ENCODE measurements at regions not wholly inside any gene's neighbourhood (a gene's known extent, or its start where the extent isn't known, plus 50 kb on each side); places are given as distances from the start of the nearest gene placed in this dataset.

DNA sequence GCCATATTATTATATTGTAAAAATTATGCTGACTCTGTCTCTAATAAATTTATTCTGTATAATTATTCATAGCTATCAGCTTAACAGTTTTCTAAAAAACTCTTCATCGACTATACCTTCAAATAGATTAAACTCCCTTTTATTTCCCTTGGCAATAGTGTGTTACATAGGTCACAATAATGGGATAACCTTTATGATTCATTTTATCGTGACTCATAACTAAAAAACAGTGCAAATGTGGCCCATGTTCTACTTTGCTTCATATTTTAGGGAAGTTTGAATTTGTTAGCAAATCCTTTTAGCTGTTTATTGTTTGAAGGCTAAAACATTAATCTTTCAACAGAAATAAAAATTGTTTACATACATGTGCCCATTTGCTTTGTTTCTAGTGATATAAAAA lies 783.2 kb upstream of the CDH2 start:
- Histone ChIP-seq H3K4me3 (replicated peaks; ENCODE audit: low read depth, low read length) (no peak overlapping the region), H3K36me3 (ENCODE audit: control insufficient read depth, insufficient read depth, low read length) (no peaks in the 10 kb centered on the region), H3K27me3 (replicated peaks; ENCODE audit: control insufficient read depth, insufficient read depth, low read length) (no peaks in the 10 kb centered on the region)
- DNase-seq (ENCODE audit: extremely low read depth, insufficient read length) = no peak
- TF ChIP-seq, protein P1, sequence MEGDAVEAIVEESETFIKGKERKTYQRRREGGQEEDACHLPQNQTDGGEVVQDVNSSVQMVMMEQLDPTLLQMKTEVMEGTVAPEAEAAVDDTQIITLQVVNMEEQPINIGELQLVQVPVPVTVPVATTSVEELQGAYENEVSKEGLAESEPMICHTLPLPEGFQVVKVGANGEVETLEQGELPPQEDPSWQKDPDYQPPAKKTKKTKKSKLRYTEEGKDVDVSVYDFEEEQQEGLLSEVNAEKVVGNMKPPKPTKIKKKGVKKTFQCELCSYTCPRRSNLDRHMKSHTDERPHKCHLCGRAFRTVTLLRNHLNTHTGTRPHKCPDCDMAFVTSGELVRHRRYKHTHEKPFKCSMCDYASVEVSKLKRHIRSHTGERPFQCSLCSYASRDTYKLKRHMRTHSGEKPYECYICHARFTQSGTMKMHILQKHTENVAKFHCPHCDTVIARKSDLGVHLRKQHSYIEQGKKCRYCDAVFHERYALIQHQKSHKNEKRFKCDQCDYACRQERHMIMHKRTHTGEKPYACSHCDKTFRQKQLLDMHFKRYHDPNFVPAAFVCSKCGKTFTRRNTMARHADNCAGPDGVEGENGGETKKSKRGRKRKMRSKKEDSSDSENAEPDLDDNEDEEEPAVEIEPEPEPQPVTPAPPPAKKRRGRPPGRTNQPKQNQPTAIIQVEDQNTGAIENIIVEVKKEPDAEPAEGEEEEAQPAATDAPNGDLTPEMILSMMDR (IDR thresholded peaks at IDR 0.05; ENCODE audit: insufficient read depth, low read length, poor library complexity, severe bottlenecking) = no peak

DNA sequence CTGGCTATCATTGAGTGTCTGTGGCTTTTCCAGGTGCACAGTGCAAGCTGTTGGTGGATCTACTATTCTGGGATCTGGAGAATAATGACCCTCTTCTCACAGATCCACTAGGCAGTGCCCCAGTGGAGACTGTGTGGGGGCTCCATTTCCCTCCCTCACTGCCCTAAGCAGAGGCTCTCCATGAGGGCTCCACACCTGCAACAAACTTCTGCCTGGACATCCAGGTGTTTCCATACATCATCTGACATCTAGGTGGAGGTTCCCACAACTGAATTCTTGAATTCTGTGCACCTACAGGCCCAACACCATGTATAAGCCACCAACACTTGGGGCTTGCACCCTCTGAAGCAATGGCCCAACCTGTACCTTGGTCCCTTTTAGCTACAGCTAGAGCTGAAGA lies 775.4 kb upstream of the CDH2 start:
- Histone ChIP-seq H3K36me3 (ENCODE audit: control insufficient read depth, insufficient read depth, low read length) (no peaks in the 10 kb centered on the region), H3K4me3 (replicated peaks; ENCODE audit: low read depth, low read length) (no peak overlapping the region), H3K27me3 (replicated peaks; ENCODE audit: control insufficient read depth, insufficient read depth, low read length) (no peaks in the 10 kb centered on the region)
- no peak for DNase-seq (ENCODE audit: extremely low read depth, insufficient read length)
- TF ChIP-seq, protein P1 (IDR thresholded peaks at IDR 0.05; ENCODE audit: insufficient read depth, low read length, poor library complexity, severe bottlenecking) = no peak

DNA sequence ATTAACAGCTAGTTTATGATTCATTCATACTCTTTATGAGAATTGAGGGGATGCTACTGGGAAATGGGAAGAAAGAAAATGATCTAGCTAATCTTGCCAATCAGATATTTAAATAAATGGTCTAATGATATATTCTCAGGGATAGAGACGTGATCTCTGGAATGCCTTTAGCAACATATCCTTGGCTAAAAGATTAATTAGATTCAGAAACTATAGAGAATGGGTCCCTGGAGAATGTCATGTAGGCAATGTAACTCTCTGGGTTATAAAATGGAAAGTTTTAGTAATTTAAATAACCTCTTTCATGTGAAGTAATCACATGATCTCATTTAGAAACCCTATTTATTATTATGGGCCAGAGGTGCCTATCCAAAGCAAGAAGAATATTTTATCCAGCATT lies 771.0 kb upstream of the CDH2 start:
- Histone ChIP-seq H3K36me3 (ENCODE audit: control insufficient read depth, insufficient read depth, low read length) (no peaks in the 10 kb centered on the region), H3K27me3 (replicated peaks; ENCODE audit: control insufficient read depth, insufficient read depth, low read length) (no peaks in the 10 kb centered on the region), H3K4me3 (replicated peaks; ENCODE audit: low read depth, low read length) (no peak overlapping the region)
- DNase-seq (ENCODE audit: extremely low read depth, insufficient read length) = no peak
- TF ChIP-seq, protein P1 (IDR thresholded peaks at IDR 0.05; ENCODE audit: insufficient read depth, low read length, poor library complexity, severe bottlenecking) = no peak

DNA sequence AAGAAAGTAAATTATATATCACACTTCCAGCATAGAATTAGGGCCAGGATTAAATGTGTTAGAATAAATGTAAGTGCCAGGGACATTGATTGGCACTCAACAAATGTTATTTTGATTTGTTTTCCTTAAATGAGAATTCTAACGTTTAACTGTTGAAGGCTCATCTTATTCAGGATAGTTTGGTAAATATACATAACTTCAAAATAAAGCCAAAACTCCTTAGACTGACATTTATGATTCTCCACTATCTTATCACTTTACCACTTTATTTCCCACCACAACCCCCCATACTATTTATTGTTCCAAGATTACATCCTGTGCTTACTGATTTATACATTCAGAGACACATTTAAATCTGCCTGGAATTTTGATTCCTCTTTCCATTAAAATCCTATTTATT lies 769.5 kb upstream of the CDH2 start:
- no peak for DNase-seq (ENCODE audit: extremely low read depth, insufficient read length)
- H3K27me3 ChIP-seq (replicated peaks; ENCODE audit: control insufficient read depth, insufficient read depth, low read length) = no peaks in the 10 kb centered on the region
- H3K36me3 ChIP-seq (ENCODE audit: control insufficient read depth, insufficient read depth, low read length) = no peaks in the 10 kb centered on the region
- H3K4me3 ChIP-seq (replicated peaks; ENCODE audit: low read depth, low read length) = no peak overlapping the region
- TF ChIP-seq, protein P1 (IDR thresholded peaks at IDR 0.05; ENCODE audit: insufficient read depth, low read length, poor library complexity, severe bottlenecking) = no peak

DNA sequence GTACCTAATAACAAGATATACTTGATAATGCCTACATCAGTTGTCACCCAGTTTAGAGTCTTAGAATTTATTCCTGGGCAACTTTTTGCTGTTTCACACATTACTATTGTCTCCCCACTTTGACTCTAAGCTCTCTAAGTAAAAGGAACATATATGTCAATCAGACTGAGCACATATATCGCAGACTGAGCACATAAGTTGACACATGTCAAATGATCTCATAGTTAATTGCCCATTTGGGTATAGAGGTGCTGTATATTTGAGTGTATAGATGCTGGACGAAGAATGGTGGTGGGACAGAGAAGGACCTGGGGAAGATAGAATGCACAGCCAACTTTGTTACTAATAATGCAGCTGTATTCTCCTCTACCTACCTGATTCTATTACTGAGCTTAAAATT lies 746.0 kb upstream of the CDH2 start:
- Histone ChIP-seq H3K36me3 (ENCODE audit: control insufficient read depth, insufficient read depth, low read length) (no peaks in the 10 kb centered on the region), H3K4me3 (replicated peaks; ENCODE audit: low read depth, low read length) (no peak overlapping the region)
- TF ChIP-seq, protein P1 (IDR thresholded peaks at IDR 0.05; ENCODE audit: insufficient read depth, low read length, poor library complexity, severe bottlenecking) = no peak

DNA sequence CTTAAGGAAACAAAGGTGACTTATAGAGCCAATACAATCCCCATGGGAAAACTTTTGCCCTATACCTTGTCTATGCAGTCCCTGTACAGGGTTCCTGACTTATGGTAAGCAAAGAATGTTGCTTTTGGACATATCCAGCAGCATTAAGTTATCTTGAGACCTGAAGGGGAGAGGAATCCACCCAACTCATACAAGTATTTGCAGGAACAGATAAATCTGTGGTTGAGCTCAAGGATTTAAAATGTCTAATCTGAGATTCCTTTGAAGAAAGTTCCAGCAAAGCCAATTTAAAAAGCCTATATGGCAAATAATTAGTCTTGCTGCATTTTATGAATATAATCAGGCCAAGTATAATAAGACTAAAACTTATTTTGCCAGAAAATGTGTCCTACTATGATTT lies 739.5 kb upstream of the CDH2 start:
- Histone ChIP-seq H3K27me3 (replicated peaks; ENCODE audit: control insufficient read depth, insufficient read depth, low read length) (no peaks in the 10 kb centered on the region), H3K36me3 (ENCODE audit: control insufficient read depth, insufficient read depth, low read length) (no peaks in the 10 kb centered on the region), H3K4me3 (replicated peaks; ENCODE audit: low read depth, low read length) (no peak overlapping the region)
- TF ChIP-seq, protein P1 (IDR thresholded peaks at IDR 0.05; ENCODE audit: insufficient read depth, low read length, poor library complexity, severe bottlenecking) = no peak
- no peak for DNase-seq (ENCODE audit: extremely low read depth, insufficient read length)

More for the DNA sequence above, 746.0 kb upstream of the CDH2 start:
- no peak for DNase-seq (ENCODE audit: extremely low read depth, insufficient read length)
- H3K27me3 ChIP-seq (replicated peaks; ENCODE audit: control insufficient read depth, insufficient read depth, low read length) = no peaks in the 10 kb centered on the region
